ENCODE measurements at regions not wholly inside any gene's neighbourhood (a gene's known extent, or its start where the extent isn't known, plus 50 kb on each side); places are given as distances from the start of the nearest gene placed in this dataset.
"Not testable (repeated sequence)": the region's sequence is repeated elsewhere in the genome, so short reads cannot be mapped to it uniquely, and the experiment has no call there.

- not testable (repeated sequence) for TF ChIP-seq EP300 (IDR thresholded peaks at IDR 0.05; ENCODE audit: low read depth); CTCF (IDR thresholded peaks at IDR 0.05)
These were observed 115.9 kb upstream of the PHACTR3 start for GRCh38 chr20:59488459-59488858.

Measured in transverse colon (tissue), 3 donors.